ENCODE measurements at regions not wholly inside any gene's neighbourhood (a gene's known extent, or its start where the extent isn't known, plus 50 kb on each side); places are given as distances from the start of the nearest gene placed in this dataset.

GRCh38 chr2:236840215-236840614, 245.5 kb upstream of the COPS8 start:
- TF ChIP-seq POLR2AphosphoS5 (IDR thresholded peaks at IDR 0.05), result no peak
- no peak for TF ChIP-seq EP300 (conservative IDR thresholded peaks at IDR 0.05; ENCODE audit: poor library complexity, severe bottlenecking)
- Histone ChIP-seq H3K4me3 (ENCODE audit: low read length) (no peak overlapping the region), H3K36me3 (ENCODE audit: insufficient read depth, low read length) (no peaks in the 10 kb centered on the region), H2AFZ (ENCODE audit: low read depth, low read length) (no peak overlapping the region), H3K9me2 (ENCODE audit: insufficient read depth, low read length) (no peaks in the 10 kb centered on the region), H4K20me1 (ENCODE audit: insufficient read depth) (no peaks in the 10 kb centered on the region), H3K4me2 (ENCODE audit: low read length) (no peak overlapping the region), H3K9ac (ENCODE audit: low read length) (no peak overlapping the region), H3F3A (ENCODE audit: insufficient read depth, low read length, poor library complexity, severe bottlenecking) (no peaks in the 10 kb centered on the region), H3K79me2 (replicated peaks; ENCODE audit: insufficient read depth, low read length) (no peaks in the 10 kb centered on the region), H3K27ac (ENCODE audit: low read length) (no peak overlapping the region), H3K27me3 (ENCODE audit: insufficient read depth, low read depth, low read length) (no peaks in the 10 kb centered on the region), H3K9me3 (ENCODE audit: low read length) (no peaks in the 10 kb centered on the region)

- H2AFZ ChIP-seq (ENCODE audit: low read depth, low read length), result no peak overlapping the region
- peaks cover 3% of the 10 kb centered on the region for H3K9me3 ChIP-seq (ENCODE audit: low read length)
- no peaks in the 10 kb centered on the region for H3K27me3 ChIP-seq (ENCODE audit: insufficient read depth, low read depth, low read length)
- H3K9ac ChIP-seq (ENCODE audit: low read length), result no peak overlapping the region
- H3K36me3 ChIP-seq (ENCODE audit: insufficient read depth, low read length), result no peaks in the 10 kb centered on the region
- H4K20me1 ChIP-seq (ENCODE audit: insufficient read depth), result no peaks in the 10 kb centered on the region
- H3K9me2 ChIP-seq (ENCODE audit: insufficient read depth, low read length), result no peaks in the 10 kb centered on the region
- no peak overlapping the region for H3K4me2 ChIP-seq (ENCODE audit: low read length)
- H3F3A ChIP-seq (ENCODE audit: insufficient read depth, low read length, poor library complexity, severe bottlenecking), result no peaks in the 10 kb centered on the region
- H3K79me2 ChIP-seq (replicated peaks; ENCODE audit: insufficient read depth, low read length), result no peaks in the 10 kb centered on the region
- no peak overlapping the region for H3K4me3 ChIP-seq (ENCODE audit: low read length)
- TF ChIP-seq POLR2AphosphoS5 (IDR thresholded peaks at IDR 0.05) (no peak), REST (IDR thresholded peaks at IDR 0.05; ENCODE audit: borderline replicate concordance) (no peak), EP300 (conservative IDR thresholded peaks at IDR 0.05; ENCODE audit: poor library complexity, severe bottlenecking) (no peak), CTCF (IDR thresholded peaks at IDR 0.05; ENCODE audit: poor library complexity, severe bottlenecking) (no peak), SMC3 (conservative IDR thresholded peaks at IDR 0.05; ENCODE audit: poor library complexity) (no peak), MXI1 (conservative IDR thresholded peaks at IDR 0.05; ENCODE audit: poor library complexity, severe bottlenecking) (no peak), TAF1 (IDR thresholded peaks at IDR 0.05; ENCODE audit: low read depth) (no peak), EZH2 (IDR thresholded peaks at IDR 0.05; ENCODE audit: borderline replicate concordance, insufficient read depth, low read length, poor library complexity, severe bottlenecking) (no peak), RAD21 (conservative IDR thresholded peaks at IDR 0.05) (no peak)
- H3K27ac ChIP-seq (ENCODE audit: low read length), result no peak overlapping the region
These were observed 244.8 kb upstream of the COPS8 start for GRCh38 chr2:236840857-236841256.

GRCh38 chr2:236841389-236841788, 244.3 kb upstream of the COPS8 start:
- H4K20me1 ChIP-seq (ENCODE audit: insufficient read depth), result no peaks in the 10 kb centered on the region
- no peak overlapping the region for H3K4me3 ChIP-seq (ENCODE audit: low read length)
- peaks cover 3% of the 10 kb centered on the region for H3K9me3 ChIP-seq (ENCODE audit: low read length)
- H3K4me2 ChIP-seq (ENCODE audit: low read length), result no peak overlapping the region
- no peaks in the 10 kb centered on the region for H3K79me2 ChIP-seq (replicated peaks; ENCODE audit: insufficient read depth, low read length)
- no peaks in the 10 kb centered on the region for H3K9me2 ChIP-seq (ENCODE audit: insufficient read depth, low read length)
- TF ChIP-seq EP300 (conservative IDR thresholded peaks at IDR 0.05; ENCODE audit: poor library complexity, severe bottlenecking) (no peak), TAF1 (IDR thresholded peaks at IDR 0.05; ENCODE audit: low read depth) (no peak), REST (IDR thresholded peaks at IDR 0.05; ENCODE audit: borderline replicate concordance) (no peak), RAD21 (conservative IDR thresholded peaks at IDR 0.05) (no peak), MXI1 (conservative IDR thresholded peaks at IDR 0.05; ENCODE audit: poor library complexity, severe bottlenecking) (no peak), POLR2AphosphoS5 (IDR thresholded peaks at IDR 0.05) (no peak), EZH2 (IDR thresholded peaks at IDR 0.05; ENCODE audit: borderline replicate concordance, insufficient read depth, low read length, poor library complexity, severe bottlenecking) (no peak), SMC3 (conservative IDR thresholded peaks at IDR 0.05; ENCODE audit: poor library complexity) (no peak), CTCF (IDR thresholded peaks at IDR 0.05; ENCODE audit: poor library complexity, severe bottlenecking) (no peak)
- H3K9ac ChIP-seq (ENCODE audit: low read length), result no peak overlapping the region
- H3K27me3 ChIP-seq (ENCODE audit: insufficient read depth, low read depth, low read length), result no peaks in the 10 kb centered on the region
- no peak overlapping the region for H3K27ac ChIP-seq (ENCODE audit: low read length)
- H2AFZ ChIP-seq (ENCODE audit: low read depth, low read length), result no peak overlapping the region
- H3F3A ChIP-seq (ENCODE audit: insufficient read depth, low read length, poor library complexity, severe bottlenecking), result no peaks in the 10 kb centered on the region
- H3K36me3 ChIP-seq (ENCODE audit: insufficient read depth, low read length), result no peaks in the 10 kb centered on the region

Data from neural cell (in vitro differentiated cells).